H1 (cell line): ENCODE measurements at regions not wholly inside any gene's neighbourhood (a gene's known extent, or its start where the extent isn't known, plus 50 kb on each side); places are given as distances from the start of the nearest gene placed in this dataset.

Source experiments
- CTCF ChIA-PET: fragments of 300-600 bp; sonication (Branson Sonifier 250); formaldehyde crosslinking; loops from one replicate; lab custom pipeline; 2021; ENCODE audit not compliant: partially characterized antibody; lab: Charles Lee
- POLR2A ChIA-PET: fragments of 300-600 bp; sonication (Branson Sonifier 250); formaldehyde crosslinking; loops from one replicate; lab custom pipeline; 2021; ENCODE audit warnings: inconsistent platforms; ENCODE audit not compliant: partially characterized antibody; lab: Charles Lee
- DNase-seq, 2 experiments: peaks; one replicate each; pipeline versions ENCODE4 v3.0.0 to v3.0.0-alpha.2; 2010 to 2022; ENCODE audit warnings: low spot score in 2 of 2, low read depth in 1 of 2, mixed read lengths in 1 of 2
- FAIRE-seq: peaks from 2 replicates; lab custom pipeline; 2011; peaks lifted over from hg19 to GRCh38; lab: Jason Lieb, UNC
- H2AFZ ChIP-seq: 2 replicates; pipeline ENCODE4 v1.8.1; 2012; ENCODE audit warnings: low read length, inconsistent platforms
- H2AK5ac ChIP-seq: 2 replicates; pipeline ENCODE4 v1.6.1; 2013; ENCODE audit warnings: low read depth, low read length
- H2BK120ac ChIP-seq: replicated peaks from 2 replicates; pipeline ENCODE3; 2013; ENCODE audit warnings: low read depth, low read length, inconsistent platforms
- H2BK12ac ChIP-seq: 2 replicates; pipeline ENCODE4 v1.6.1; 2013; ENCODE audit warnings: low read depth, low read length
- H2BK15ac ChIP-seq: 2 replicates; pipeline ENCODE4 v1.6.1; 2013; ENCODE audit warnings: low read length
- H2BK20ac ChIP-seq: 2 replicates; pipeline ENCODE4 v1.6.1; 2013; ENCODE audit warnings: low read length
- H2BK5ac ChIP-seq: 2 replicates; pipeline ENCODE4 v1.6.1; 2013; ENCODE audit warnings: low read depth, low read length
- H3K14ac ChIP-seq: 2 replicates; pipeline ENCODE4 v1.6.1; 2013; ENCODE audit warnings: inconsistent platforms; ENCODE audit not compliant: insufficient read length
- H3K18ac ChIP-seq: 2 replicates; pipeline ENCODE4 v1.6.1; 2013; ENCODE audit warnings: low read length; ENCODE audit errors: extremely low read depth
- H3K23ac ChIP-seq: 2 replicates; pipeline ENCODE4 v1.6.1; 2013; ENCODE audit warnings: inconsistent platforms; ENCODE audit not compliant: insufficient read length
- H3K23me2 ChIP-seq: 2 replicates; pipeline ENCODE4 v1.6.1; 2013; ENCODE audit warnings: low read depth, low read length
- H3K27ac ChIP-seq: 2 replicates; pipeline ENCODE4 v1.6.1; 2011; ENCODE audit warnings: low read depth, low read length, inconsistent platforms
- H3K27me3 ChIP-seq, 4 experiments: replicated peaks in 1 of 4; 1 replicate in 1 of 4; 2 replicates in 3 of 4; pipeline versions ENCODE4 v1.6.1 to v1.8.1; 2011 to 2013; ENCODE audit warnings: low read length in 3 of 4, mild to moderate bottlenecking in 3 of 4, inconsistent platforms in 2 of 4, mixed read lengths in 2 of 4, moderate library complexity in 1 of 4; ENCODE audit not compliant: control insufficient read depth in 3 of 4, insufficient read depth in 3 of 4; ENCODE audit errors: extremely low read depth in 1 of 4
- H3K36me3 ChIP-seq, 4 experiments: 2 replicates each; pipeline versions ENCODE4 v1.6.1 to v1.8.1; 2011 to 2013; ENCODE audit warnings: mild to moderate bottlenecking in 4 of 4, low read length in 3 of 4, moderate library complexity in 2 of 4, control low read depth in 1 of 4, inconsistent platforms in 1 of 4; ENCODE audit not compliant: insufficient read depth in 4 of 4, control insufficient read depth in 2 of 4
- H3K4ac ChIP-seq: replicated peaks from 2 replicates; pipeline ENCODE3; 2013; ENCODE audit warnings: low read length, low read depth, mixed read lengths, inconsistent platforms; ENCODE audit not compliant: insufficient read length
- H3K4me1 ChIP-seq, 4 experiments: replicated peaks in 1 of 4; 1 replicate in 1 of 4; 2 replicates in 3 of 4; pipeline versions ENCODE4 v1.6.1 to v1.8.1; 2011 to 2013; ENCODE audit warnings: low read length in 3 of 4, inconsistent platforms in 2 of 4, mixed read lengths in 1 of 4; ENCODE audit not compliant: insufficient read depth in 4 of 4, control insufficient read depth in 3 of 4
- H3K4me2 ChIP-seq, 2 experiments: 2 replicates each; pipeline versions ENCODE4 v1.6.1 to v1.8.1; 2011 to 2013; ENCODE audit warnings: low read depth in 2 of 2, low read length in 2 of 2, control low read depth in 1 of 2, inconsistent platforms in 1 of 2, mild to moderate bottlenecking in 1 of 2; ENCODE audit not compliant: insufficient read depth in 1 of 2
- H3K4me3 ChIP-seq, 4 experiments: fragments of 200-600, 300-600 bp in 1 of 4; sonication (generic), shearing (Covaris generic), sonication (Bioruptor Twin) in 1 of 4; 2 replicates each; pipeline versions ENCODE4 v1.5.1 to v1.8.1; 2011 to 2016; ENCODE audit warnings: low read length in 4 of 4, low read depth in 3 of 4, control low read depth in 2 of 4, inconsistent platforms in 2 of 4, mild to moderate bottlenecking in 2 of 4, mixed read lengths in 1 of 4, moderate library complexity in 1 of 4; ENCODE audit not compliant: insufficient read depth in 2 of 4; ENCODE audit errors: extremely low read depth in 1 of 4
- H3K56ac ChIP-seq: replicated peaks from 2 replicates; pipeline ENCODE3; 2013; ENCODE audit warnings: low read depth, mild to moderate bottlenecking, mixed read lengths, low read length, inconsistent platforms; ENCODE audit not compliant: insufficient read length
- H3K79me1 ChIP-seq: 2 replicates; pipeline ENCODE4 v1.6.1; 2013; ENCODE audit warnings: low read depth, low read length, control low read depth
- H3K79me2 ChIP-seq, 2 experiments: 2 replicates each; pipeline versions ENCODE4 v1.6.1 to v1.8.1; 2012 to 2013; ENCODE audit warnings: low read length in 2 of 2, mild to moderate bottlenecking in 2 of 2, inconsistent platforms in 1 of 2; ENCODE audit not compliant: insufficient read depth in 2 of 2, control insufficient read depth in 1 of 2
- H3K9ac ChIP-seq, 4 experiments: replicated peaks in 1 of 4; 1 replicate in 1 of 4; 2 replicates in 3 of 4; pipeline versions ENCODE4 v1.6.1 to v1.8.1; 2011 to 2013; ENCODE audit warnings: low read depth in 3 of 4, low read length in 3 of 4, control low read depth in 2 of 4, mild to moderate bottlenecking in 2 of 4, moderate library complexity in 2 of 4, inconsistent platforms in 1 of 4; ENCODE audit errors: extremely low read depth in 1 of 4
- H3K9me3 ChIP-seq, 2 experiments: 2 replicates each; pipeline versions ENCODE4 v1.6.1 to v1.8.1; 2012 to 2013; ENCODE audit warnings: mild to moderate bottlenecking in 2 of 2, moderate library complexity in 2 of 2, control low read depth in 1 of 2, inconsistent platforms in 1 of 2, low read depth in 1 of 2, low read length in 1 of 2, mixed read lengths in 1 of 2; ENCODE audit not compliant: insufficient read depth in 2 of 2
- H4K20me1 ChIP-seq, 2 experiments: replicated peaks in 1 of 2; 2 replicates each; pipeline versions ENCODE3 to v1.8.1; 2011 to 2013; ENCODE audit warnings: inconsistent platforms in 2 of 2, low read length in 2 of 2, mild to moderate bottlenecking in 1 of 2; ENCODE audit not compliant: insufficient read depth in 2 of 2, control insufficient read depth in 1 of 2
- H4K5ac ChIP-seq: 2 replicates; pipeline ENCODE4 v1.6.1; 2013; ENCODE audit warnings: low read length, low read depth, mixed read lengths, inconsistent platforms; ENCODE audit not compliant: insufficient read length
- H4K8ac ChIP-seq: 2 replicates; pipeline ENCODE4 v1.8.0; 2013; ENCODE audit warnings: mild to moderate bottlenecking, moderate library complexity, low read length, inconsistent platforms; ENCODE audit not compliant: insufficient read depth; ENCODE audit errors: extremely low read depth
- H4K91ac ChIP-seq: replicated peaks from 2 replicates; pipeline ENCODE3; 2013; ENCODE audit warnings: low read length, mixed read lengths, inconsistent platforms; ENCODE audit not compliant: insufficient read length
- KDM1A ChIP-seq: fragments of 200-600, 300-600 bp; sonication (generic); IDR thresholded peaks from 2 replicates; pipeline ENCODE4 v1.7.1; 2016; ENCODE audit warnings: mild to moderate bottlenecking, low read length, borderline replicate concordance
- POLR2A ChIP-seq, 2 experiments: IDR thresholded peaks; 1 replicate in 1 of 2; 2 replicates in 1 of 2; pipeline ENCODE4 v1.6.1; 2011; ENCODE audit warnings: low read depth in 2 of 2, low read length in 2 of 2, mild to moderate bottlenecking in 2 of 2; ENCODE audit errors: control extremely low read depth in 1 of 2
- POLR2AphosphoS5 ChIP-seq: IDR thresholded peaks from 2 replicates; pipeline ENCODE4 v1.6.1; 2011; ENCODE audit warnings: low read depth, low read length
- SP2 ChIP-seq: IDR thresholded peaks from 2 replicates; pipeline ENCODE4 v1.6.1; 2012; ENCODE audit warnings: mild to moderate bottlenecking, low read length, inconsistent platforms
- SRF ChIP-seq: IDR thresholded peaks from 2 replicates; pipeline ENCODE4 v1.6.1; 2011; ENCODE audit warnings: mild to moderate bottlenecking, low read depth, low read length, moderate library complexity
- WGBS, 2 experiments: shearing (Covaris generic) in 1 of 2; methylation state at CpG; one replicate each; pipeline versions ENCODE4 v1.1.6 to v1.1.7; 2013 to 2015; ENCODE audit warnings: low lambda C conversion rate in 2 of 2, mixed read lengths in 2 of 2, inconsistent platforms in 1 of 2, low coverage in 1 of 2, missing lambda C conversion rate in 1 of 2; ENCODE audit not compliant: insufficient replicate concordance in 2 of 2, insufficient coverage in 1 of 2, insufficient read length in 1 of 2; ENCODE audit errors: extremely low coverage in 1 of 2, missing lambda C conversion rate in 1 of 2; 5-methylcytosine and 5-hydroxymethylcytosine counted together

GRCh38 chr6:164246082-164246481 lies 831.6 kb downstream of the QKI start:
- no peaks in the 10 kb centered on the region for H3K23me2 ChIP-seq
- no peaks in the 10 kb centered on the region for H3K9me3 ChIP-seq
- DNase-seq, result no peak
- no peaks in the 10 kb centered on the region for H3K79me1 ChIP-seq
- H4K8ac ChIP-seq, result no peak overlapping the region
- no peak overlapping the region for H4K5ac ChIP-seq
- no peaks in the 10 kb centered on the region for H4K20me1 ChIP-seq
- no peak overlapping the region for H3K56ac ChIP-seq
- no peak overlapping the region for H3K4me3 ChIP-seq
- no peak overlapping the region for H4K91ac ChIP-seq
- H3K23ac ChIP-seq, result no peak overlapping the region
- no peak overlapping the region for H3K4ac ChIP-seq
- no peak overlapping the region for H3K18ac ChIP-seq
- FAIRE-seq, result no peak
- no peak overlapping the region for H2BK15ac ChIP-seq
- H3K4me1 ChIP-seq, result no peaks in the 10 kb centered on the region
- no peak overlapping the region for H2BK120ac ChIP-seq
- H3K14ac ChIP-seq, result no peak overlapping the region
- H3K27me3 ChIP-seq, result no peaks in the 10 kb centered on the region
- 71% methylated on average over 4 of the region's 4 CpGs; no CpG with 5 or more reads in 1 of the 2 experiments for WGBS, 2 experiments
- H2AK5ac ChIP-seq, result no peak overlapping the region
- no peak overlapping the region for H3K27ac ChIP-seq
- H3K36me3 ChIP-seq, result no peaks in the 10 kb centered on the region
- no peak for TF ChIP-seq SRF
- TF ChIP-seq POLR2A (IDR thresholded peaks at IDR 0.05; ENCODE audit: control extremely low read depth in 1 of 2, low read depth in 2 of 2, low read length in 2 of 2), result no peak
- no peak for TF ChIP-seq SP2
- TF ChIP-seq KDM1A, result no peak
- TF ChIP-seq POLR2AphosphoS5, result no peak
- ChIA-PET CTCF (no interaction called here), POLR2A (no interaction called here)
- H3K9ac ChIP-seq, result no peak overlapping the region
- no peak overlapping the region for H2BK12ac ChIP-seq
- no peak overlapping the region for H2BK20ac ChIP-seq
- no peak overlapping the region for H3K4me2 ChIP-seq
- H2AFZ ChIP-seq, result no peak overlapping the region
- no peak overlapping the region for H2BK5ac ChIP-seq
- H3K79me2 ChIP-seq, result no peaks in the 10 kb centered on the region
